Skin epidermis (tissue), 12 donors: ENCODE measurements at regions not wholly inside any gene's neighbourhood (a gene's known extent, or its start where the extent isn't known, plus 50 kb on each side); places are given as distances from the start of the nearest gene placed in this dataset.

ENCODE experiments used
- H3K27ac ChIP-seq, 21 experiments: fragments of 200-600 bp; sonication (generic) in 11 of 21; one replicate each; pipeline ENCODE4 v1.5.0; 2020; ENCODE audit warnings: mild to moderate bottlenecking in 3 of 21, inconsistent platforms in 2 of 21, moderate library complexity in 2 of 21
- H3K4me3 ChIP-seq, 7 experiments: fragments of 200-600 bp; sonication (generic) in 2 of 7; one replicate each; pipeline ENCODE4 v1.5.0; 2020; ENCODE audit warnings: inconsistent platforms in 2 of 7, mild to moderate bottlenecking in 2 of 7, moderate library complexity in 1 of 7

DNA sequence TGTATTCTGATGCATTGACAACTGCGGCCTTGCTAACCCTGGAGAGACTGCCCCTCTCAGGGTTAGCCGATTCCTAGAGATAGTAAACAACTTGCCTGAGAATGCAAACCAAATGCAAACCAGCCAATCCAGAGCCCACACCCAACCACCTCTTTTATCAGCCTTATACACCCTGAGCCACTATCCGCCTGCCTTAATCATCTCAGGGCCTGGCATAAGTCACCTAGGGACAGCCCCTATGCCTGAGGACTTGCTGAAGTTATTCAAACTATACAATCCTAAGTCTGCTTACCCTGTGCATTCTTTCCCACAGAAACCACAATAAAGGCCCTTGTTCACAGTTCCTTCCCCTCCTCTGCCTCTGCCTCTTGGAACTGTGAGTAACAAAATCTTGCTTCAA is 177.2 kb downstream of the KCNA5 start:
- Histone ChIP-seq H3K27ac (no peak overlapping the region), H3K4me3 (no peak overlapping the region)

DNA sequence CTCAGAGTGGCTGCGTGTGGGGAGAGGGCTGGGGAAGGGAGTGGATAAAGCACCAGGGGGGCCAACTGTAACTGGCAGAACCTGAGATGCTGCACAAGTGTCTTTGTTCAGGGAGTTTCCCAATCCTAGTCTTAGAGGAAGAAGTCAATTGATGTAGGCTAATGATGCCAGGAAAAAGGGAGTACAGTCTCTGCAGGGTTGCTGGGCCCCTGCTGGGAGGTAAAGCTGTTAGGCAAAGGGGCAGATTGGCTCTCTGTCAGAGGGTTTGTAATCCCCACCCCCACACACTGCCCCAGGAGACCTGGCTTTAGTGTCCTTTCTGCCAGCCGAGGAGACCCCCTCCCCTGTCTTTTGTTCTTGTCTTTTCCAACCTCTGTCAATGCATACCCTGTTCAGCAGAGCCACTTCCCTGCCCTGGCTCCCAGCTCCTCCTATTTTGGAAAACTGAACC is 178.4 kb downstream of the KCNA5 start:
- H3K4me3 ChIP-seq = no peak overlapping the region
- no peak overlapping the region for H3K27ac ChIP-seq

DNA sequence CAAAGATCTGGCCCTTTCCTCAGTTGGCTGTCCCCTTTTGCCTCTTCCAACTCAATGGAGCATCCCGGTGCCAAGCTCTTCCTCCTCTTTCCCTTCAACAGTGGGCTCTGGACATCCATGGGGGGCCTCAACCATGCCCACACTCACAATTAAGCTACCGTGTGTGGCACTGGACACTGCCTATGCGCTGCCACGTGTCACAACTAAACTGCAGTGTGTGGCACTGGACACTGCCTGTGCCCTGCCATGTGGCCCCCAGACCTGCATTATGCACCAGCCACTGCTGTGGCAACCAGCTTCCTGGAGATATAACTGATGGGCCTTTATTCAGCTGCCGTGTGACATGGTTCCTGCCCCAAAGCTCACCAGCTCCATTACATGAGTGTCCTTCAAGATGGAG is 179.1 kb downstream of the KCNA5 start:
- Histone ChIP-seq H3K27ac (no peak overlapping the region), H3K4me3 (no peak overlapping the region)

DNA sequence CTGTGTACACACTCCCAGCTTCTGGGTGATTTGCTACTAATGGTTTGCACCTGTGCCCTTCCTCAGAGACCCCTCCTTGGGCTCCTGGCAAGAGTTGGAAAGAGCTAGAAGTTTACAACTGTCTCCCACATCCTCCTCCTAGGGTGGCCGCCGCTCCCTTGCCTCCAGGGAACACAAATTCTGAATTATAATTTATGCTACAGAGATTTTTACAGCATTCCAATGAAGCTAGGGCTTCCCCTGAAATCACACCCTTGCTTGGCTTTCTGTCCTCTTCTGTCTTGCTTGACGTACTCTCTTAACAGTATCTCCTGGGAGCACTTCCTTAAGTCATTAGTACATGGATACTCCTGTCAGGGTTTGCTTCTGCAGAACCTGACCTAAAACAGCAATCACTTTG is 180.2 kb downstream of the KCNA5 start:
- H3K4me3 ChIP-seq = no peak overlapping the region
- H3K27ac ChIP-seq = no peak overlapping the region

DNA sequence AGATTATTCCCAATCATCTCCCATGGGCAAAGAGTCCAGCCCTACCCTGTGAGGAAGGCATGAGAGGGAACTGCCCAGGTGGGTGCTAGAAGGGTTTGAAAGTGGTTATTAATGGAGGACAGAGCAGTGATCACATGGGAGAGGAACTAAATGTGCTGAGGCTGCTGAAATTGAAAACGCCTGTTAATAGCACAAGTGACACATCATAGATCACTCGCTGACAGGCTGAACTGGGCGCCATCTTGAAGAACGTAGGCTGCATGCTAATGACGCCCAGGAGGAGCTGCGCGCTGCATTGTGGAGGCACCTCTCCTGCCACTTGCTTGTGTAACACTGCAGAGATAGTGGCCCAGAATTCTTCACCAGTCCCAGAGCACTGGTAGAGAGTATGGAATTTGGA is 182.9 kb downstream of the KCNA5 start:
- H3K27ac ChIP-seq = no peak overlapping the region
- H3K4me3 ChIP-seq = no peak overlapping the region

DNA sequence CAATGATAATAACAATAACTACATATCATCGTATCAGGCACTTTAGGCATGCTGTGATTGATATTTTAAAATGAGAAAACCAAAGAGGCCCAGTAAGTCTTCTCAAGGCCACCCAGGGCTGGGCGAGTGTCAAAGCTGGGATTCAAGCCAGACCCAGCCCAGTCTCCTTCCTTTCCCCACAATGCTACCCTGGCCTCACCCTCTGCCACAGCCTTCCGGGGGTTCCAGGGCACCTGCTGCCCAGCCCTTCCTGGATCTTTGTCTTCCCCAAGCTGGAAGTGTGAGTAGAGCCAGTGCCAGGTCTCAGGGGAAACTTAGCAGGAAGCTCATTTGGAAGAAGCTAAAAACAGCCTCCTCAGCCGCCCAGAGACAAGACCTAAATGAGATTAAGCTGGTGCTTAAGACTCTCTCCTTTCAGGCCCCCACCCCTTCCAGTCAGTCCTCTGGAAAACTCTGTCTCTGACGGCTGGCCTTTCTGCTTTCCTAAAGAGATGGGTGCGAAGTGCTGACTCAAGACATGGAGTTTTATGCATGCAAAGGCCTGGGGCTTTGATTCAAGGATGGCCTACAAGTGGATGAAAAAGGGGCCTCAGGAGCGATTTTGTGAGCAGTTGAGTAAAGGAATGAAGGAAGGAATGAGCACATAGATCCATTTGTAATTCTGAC is 184.2 kb downstream of the KCNA5 start:
- H3K4me3 ChIP-seq = no peak overlapping the region
- H3K27ac ChIP-seq = no peak overlapping the region

DNA sequence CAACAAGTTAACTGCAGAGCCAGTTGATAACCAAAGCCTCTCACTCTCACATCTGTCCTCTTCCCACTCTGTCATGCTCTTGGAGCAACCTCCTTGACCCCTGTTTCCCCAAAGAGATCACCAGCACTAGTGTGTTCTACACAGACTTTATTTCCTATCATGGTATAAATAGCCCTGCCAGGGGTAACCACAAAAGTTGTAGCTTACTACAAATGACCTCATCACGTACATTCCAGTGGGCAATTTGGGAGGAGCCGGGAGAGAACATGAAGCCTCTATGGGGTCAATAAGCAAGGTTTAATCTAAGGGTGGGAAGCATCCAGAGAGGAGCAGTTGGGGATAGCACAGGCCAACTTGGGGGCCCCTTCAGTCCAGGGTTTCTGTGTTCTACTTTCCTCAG is 186.5 kb downstream of the KCNA5 start:
- Histone ChIP-seq H3K27ac (no peak overlapping the region), H3K4me3 (no peak overlapping the region)

DNA sequence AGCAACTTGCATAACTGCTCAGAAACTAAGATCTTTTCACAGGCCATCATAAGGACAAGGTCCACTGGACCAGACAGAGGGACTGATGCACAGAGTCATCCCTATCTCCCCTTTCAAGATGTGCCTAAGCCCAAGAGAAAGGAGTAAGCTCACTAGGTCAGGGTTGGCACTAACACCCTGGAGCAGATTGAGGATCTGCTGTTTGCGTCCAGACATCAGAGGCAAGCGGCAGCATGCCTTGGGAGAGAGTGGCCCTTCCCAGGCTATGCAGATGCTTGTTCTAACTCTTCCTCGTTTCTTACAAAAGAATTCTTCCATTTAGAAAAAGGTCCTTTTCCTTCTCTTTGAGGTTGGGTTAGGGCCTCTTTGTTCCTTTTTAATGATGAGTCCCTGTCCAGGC is 187.2 kb downstream of the KCNA5 start:
- H3K4me3 ChIP-seq = no peak overlapping the region

DNA sequence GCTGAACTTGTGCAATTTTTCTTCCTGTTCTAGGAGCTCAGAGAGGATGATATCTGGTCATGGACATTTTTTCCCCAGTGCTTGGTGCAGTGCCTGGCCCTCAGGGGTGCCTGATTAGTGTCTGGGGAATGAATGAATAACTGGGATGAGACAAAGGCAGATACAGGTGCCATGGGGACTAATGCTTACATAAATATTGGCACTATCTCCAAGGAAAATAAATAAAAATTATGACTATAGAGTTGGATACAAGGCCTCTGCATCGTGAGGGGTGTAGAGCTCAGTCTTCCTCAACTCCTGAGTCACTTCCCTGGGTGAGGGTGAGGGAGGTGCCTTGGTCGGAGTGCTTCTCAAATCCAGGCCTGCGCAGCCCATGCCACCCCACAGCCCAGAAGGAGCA is 188.6 kb downstream of the KCNA5 start:
- Histone ChIP-seq H3K4me3 (no peak overlapping the region), H3K27ac (no peak overlapping the region)

More for the DNA sequence above, 187.2 kb downstream of the KCNA5 start:
- no peak overlapping the region for H3K27ac ChIP-seq

DNA sequence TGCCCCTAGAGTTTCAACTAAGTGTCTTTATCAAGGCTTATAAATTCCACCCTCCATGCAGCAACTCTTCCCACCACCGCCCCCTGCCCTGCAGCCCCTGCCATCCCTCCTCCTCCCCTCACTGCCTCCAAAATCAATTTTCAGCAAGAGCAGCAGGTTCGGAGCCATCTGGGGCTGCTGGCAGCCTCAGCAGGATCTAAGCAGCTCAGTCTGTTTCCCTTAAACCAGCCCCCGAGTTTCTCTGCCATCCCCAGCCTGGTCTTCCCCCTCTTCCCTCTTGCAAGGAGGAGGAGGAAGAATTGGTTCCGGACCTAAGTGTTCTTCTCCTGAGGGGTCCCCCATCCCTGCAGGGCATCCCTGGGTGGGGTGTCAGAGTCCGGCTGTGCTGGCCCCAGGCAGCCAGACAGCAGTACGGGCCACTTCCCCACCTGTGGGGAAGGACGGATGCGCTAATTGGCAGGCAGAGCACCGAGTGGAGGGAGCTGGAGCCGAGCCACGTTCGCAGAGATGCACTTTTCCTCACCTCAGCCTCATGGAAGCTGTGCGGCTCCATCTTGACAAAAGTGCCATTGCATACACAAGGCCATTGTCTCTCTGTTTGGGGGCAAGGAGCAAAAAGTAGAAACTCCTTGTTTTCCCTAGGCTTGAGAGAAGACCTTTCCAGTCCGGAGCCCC is 189.3 kb downstream of the KCNA5 start:
- no peak overlapping the region for H3K27ac ChIP-seq
- no peak overlapping the region for H3K4me3 ChIP-seq

DNA sequence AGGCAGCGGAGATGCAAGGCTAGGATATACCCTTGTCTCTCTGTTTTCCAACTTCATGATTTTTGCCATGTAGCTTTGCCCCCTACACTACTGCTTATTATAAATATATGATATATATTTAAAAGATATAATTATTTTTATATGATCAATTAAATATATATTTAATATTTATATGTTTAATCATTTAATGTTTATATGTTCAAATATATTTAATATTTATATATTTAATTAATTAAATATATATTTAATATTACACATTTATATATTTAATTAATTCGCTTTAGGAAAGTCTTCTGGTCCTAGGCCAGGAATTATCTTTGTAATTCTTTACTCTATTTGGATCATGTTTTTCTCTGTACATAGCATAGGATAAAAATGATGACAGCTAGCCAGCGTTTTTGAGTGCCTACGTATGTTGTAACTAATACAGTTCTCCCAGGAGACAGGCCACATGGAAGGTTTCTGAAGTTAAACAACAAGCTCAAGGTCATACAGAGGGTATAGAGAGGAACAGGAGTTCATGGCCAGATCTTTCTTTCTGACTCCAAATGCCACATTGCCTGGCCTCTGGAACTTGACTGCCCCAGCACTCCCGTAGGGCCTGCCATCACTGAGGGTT is 192.5 kb downstream of the KCNA5 start:
- H3K4me3 ChIP-seq = no peak overlapping the region
- no peak overlapping the region for H3K27ac ChIP-seq

DNA sequence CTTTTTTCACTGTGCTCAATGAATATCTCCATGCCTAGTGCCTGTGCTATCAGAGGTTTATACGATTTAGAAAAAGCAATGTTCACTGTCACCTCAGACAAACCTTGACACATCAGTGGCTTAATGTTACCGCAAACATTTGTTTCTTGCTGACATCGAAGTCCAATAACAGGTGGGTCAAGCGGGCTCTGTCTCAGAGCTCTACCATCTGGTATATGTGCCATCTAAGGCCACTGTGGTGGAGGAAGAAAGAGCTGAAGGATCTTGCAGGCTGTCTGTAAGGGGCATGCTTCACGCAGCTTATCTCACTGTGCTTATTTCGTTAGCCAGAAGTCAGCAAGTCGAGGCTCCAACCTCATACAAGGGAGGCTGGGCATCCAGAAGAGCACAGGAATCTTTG is 189.5 kb upstream of the NTF3 start:
- no peak overlapping the region for H3K27ac ChIP-seq
- H3K4me3 ChIP-seq = no peak overlapping the region

DNA sequence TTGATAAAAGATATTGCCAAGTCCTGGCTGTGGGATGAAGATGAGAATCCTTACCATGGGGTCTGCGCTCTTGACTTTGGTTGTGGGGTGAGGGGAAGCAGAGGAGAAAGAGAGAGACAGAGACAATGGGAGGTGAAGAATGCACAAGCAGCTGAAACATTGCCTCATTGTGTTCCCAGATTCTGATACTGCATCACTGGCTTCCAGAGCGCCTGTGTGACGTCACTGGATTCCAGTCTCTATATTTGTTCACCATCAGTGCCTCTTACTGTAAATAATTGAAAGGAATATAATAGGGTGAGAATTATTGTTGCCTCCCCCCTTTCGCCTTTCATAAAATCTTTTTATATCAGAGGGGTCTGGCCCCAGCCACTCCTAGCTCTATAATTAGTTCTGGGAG is 188.9 kb upstream of the NTF3 start:
- H3K27ac ChIP-seq = no peak overlapping the region
- no peak overlapping the region for H3K4me3 ChIP-seq

DNA sequence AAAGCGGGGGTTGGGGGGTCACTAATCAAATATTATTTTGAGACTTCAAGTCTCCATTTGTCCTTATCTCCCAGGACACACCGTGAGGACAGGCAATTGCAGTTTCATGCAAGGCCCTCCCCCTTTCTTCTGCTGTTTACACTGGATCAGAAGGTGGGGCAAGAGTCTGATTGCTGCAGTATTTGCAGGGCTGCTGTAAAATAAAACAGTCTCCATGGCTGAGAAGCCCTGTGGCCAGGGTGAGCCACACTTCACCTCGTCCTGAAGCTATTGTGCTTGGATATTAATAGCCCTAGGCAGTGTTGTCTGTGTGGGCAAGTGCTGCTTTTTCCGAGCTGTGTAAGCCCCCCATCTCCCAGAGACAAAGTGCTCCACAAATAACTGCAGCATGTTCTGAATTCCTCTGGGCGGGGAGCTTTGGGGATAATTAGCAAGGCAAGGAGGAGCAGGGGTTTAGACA is 187.4 kb upstream of the NTF3 start:
- no peak overlapping the region for H3K27ac ChIP-seq
- no peak overlapping the region for H3K4me3 ChIP-seq

DNA sequence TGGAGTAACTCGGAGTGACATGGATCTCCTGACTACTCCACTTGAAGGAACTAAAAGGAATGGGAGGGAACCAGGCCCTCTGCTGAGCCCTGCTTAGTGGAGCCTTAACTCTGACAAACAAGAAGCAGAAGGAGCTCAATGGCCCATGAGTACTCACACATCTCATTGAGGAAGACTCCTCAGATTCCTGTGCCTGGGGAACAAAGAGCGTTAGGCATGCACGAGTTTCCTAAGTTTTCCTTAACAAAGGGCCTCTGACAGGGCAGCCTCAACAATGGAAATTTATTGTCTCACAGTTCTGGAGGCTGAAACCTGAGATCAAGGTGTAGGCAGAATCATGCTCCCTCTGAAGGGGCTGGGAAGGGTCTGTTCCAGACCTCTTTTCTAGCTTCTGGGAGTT is 185.7 kb upstream of the NTF3 start:
- H3K27ac ChIP-seq = no peak overlapping the region

DNA sequence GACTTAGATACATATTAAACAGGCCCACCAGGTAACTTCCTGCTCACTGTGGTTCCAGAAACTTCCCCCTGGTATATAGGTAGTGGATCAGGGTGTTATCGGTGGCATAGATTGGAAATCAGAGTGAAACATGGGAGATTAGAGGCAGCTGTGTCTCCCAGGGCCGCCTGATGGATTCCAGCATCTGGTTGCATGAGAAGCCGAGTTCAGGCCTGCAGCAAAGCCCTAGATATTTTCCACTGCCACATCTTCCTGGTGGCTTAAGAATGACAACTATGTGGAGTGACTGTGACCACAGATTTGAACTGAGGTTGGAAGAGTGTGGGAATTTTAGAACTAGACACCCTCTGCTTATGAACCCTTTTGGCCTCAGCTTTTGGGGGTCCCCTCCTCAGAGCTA is 184.8 kb upstream of the NTF3 start:
- Histone ChIP-seq H3K27ac (no peak overlapping the region), H3K4me3 (no peak overlapping the region)

More for the DNA sequence above, 185.7 kb upstream of the NTF3 start:
- H3K4me3 ChIP-seq = no peak overlapping the region

DNA sequence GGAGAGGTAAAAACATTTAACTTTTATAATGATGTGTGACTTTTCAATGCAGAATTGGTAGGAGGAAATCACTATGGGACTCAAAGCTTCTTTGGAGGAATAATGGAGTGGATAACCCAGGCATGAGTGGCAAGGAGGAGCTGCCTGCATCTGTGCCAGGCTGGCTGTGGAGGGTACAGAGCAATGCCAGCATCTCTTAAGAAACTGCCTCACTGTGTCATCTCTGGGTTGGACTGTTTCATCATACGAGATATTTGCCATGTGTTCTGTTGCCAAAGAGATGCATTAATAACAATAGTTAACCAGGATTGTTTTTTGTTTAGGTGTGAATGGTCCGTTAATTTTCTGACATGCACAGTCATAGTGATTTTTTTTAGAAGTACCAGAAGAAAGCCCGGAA is 183.7 kb upstream of the NTF3 start:
- Histone ChIP-seq H3K27ac (no peak overlapping the region), H3K4me3 (no peak overlapping the region)

DNA sequence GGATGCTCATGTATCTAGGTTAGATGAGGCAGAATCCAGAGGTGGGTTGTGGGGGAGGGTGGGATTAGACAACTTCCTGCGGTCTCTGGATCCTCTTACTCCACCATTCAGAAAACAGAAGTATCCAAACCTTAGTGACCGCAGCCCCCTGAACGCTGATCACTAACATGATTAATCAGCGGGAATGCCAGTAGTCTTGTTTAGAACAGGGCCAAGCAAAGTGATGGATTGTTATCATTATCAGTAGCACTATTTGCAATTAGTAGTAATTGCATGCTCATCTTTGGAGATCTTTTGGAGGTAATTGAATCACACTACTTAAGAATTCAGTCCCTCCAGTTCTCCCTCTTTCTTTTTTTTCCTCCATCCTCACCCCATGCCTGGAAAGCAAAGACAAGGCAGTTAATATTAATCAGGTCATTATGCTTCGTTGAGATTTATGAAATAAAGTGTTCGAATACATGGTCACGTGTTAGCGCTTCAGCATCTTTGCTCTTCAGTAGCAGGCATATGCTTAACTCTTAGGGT is 182.8 kb upstream of the NTF3 start:
- Histone ChIP-seq H3K4me3 (no peak overlapping the region), H3K27ac (no peak overlapping the region)

DNA sequence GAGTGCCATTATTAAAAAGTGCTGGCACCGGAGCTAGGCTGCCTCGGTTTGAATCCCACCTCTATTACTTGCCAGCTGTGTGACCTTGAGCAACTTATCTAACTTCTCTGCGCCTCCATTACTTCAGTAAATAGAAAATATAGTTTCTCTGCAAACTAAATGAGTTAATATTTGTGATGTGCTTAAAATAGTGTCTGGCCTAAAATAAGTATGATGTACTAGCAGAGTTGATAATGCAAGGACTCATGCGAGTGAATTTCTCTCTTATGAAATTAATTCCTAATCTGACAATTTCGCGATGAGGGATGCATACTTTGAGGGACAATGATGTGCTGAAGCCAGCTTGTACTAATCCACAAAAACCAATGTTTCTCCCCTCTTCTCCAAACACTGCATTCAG is 180.8 kb upstream of the NTF3 start:
- Histone ChIP-seq H3K27ac (no peak overlapping the region), H3K4me3 (no peak overlapping the region)

DNA sequence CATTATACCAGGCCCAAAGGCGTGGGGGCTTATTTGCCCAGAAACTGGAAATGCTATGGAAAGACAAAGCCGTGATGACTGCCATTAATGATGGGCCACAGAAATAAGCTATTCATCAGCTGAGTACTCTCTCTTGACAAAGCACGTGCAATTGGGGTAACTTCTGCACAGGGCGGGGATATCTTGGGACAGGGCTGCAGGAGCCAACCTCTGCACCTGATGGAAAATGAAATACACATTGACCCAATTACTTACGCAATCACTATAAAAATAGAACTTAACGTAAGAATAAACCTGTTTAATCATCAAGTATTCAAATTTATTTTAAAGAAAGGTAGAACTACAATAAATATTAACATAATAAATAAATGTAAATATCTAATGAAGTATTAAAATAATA is 180.1 kb upstream of the NTF3 start:
- Histone ChIP-seq H3K4me3 (no peak overlapping the region), H3K27ac (no peak overlapping the region)

DNA sequence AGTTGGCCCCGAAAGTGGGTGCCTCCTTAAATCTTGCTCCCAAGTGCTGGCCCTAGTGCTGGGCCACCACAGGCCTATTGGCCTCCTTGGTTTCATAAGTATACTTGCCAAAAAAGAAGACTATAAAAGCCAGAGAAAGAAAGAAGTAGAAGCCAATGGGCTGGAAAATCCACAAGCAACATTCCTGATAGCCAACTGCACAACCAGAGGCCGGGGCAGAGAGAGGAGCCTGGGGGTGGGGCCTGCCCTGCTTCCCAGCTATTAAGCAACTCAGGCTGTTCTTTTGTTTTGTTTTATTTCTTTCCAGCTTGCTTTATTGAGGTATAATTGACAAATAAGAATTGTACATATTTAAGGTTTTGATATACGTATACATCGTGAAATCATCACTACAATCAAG is 177.2 kb upstream of the NTF3 start:
- Histone ChIP-seq H3K4me3 (no peak overlapping the region), H3K27ac (no peak overlapping the region)
